AG09309 (cell line): ENCODE measurements at regions not wholly inside any gene's neighbourhood (a gene's known extent, or its start where the extent isn't known, plus 50 kb on each side); places are given as distances from the start of the nearest gene placed in this dataset.
A peak's percentile ranks its signal among the peaks of the same experiment; 100 is the strongest.

Source experiments
- DNase-seq: peaks from one replicate; pipeline ENCODE4 v3.0.0-alpha.2; 2010; ENCODE audit warnings: low read depth
- H3K4me3 ChIP-seq: 2 replicates; pipeline ENCODE4 v1.5.1; 2011; ENCODE audit warnings: mild to moderate bottlenecking, low read depth, low read length, moderate library complexity; ENCODE audit not compliant: control insufficient read depth
- TF ChIP-seq, protein P1 (sequence below): IDR thresholded peaks from 2 replicates; pipeline ENCODE4 v1.5.1; 2011; ENCODE audit warnings: mild to moderate bottlenecking, low read depth, low read length, inconsistent platforms; ENCODE audit not compliant: insufficient read depth, control insufficient read depth; ENCODE audit errors: missing control alignments

- no peak overlapping the region for H3K4me3 ChIP-seq
- TF ChIP-seq, protein P1, sequence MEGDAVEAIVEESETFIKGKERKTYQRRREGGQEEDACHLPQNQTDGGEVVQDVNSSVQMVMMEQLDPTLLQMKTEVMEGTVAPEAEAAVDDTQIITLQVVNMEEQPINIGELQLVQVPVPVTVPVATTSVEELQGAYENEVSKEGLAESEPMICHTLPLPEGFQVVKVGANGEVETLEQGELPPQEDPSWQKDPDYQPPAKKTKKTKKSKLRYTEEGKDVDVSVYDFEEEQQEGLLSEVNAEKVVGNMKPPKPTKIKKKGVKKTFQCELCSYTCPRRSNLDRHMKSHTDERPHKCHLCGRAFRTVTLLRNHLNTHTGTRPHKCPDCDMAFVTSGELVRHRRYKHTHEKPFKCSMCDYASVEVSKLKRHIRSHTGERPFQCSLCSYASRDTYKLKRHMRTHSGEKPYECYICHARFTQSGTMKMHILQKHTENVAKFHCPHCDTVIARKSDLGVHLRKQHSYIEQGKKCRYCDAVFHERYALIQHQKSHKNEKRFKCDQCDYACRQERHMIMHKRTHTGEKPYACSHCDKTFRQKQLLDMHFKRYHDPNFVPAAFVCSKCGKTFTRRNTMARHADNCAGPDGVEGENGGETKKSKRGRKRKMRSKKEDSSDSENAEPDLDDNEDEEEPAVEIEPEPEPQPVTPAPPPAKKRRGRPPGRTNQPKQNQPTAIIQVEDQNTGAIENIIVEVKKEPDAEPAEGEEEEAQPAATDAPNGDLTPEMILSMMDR: no peak
- no peak for DNase-seq
Observed at GRCh38 chr5:54908774-54909525, 76.4 kb downstream of the ESM1 start.

- DNase-seq: peak; percentile 46
- H3K4me3 ChIP-seq: no peak overlapping the region
- TF ChIP-seq, protein P1: peak; percentile 72
Observed at GRCh38 chr5:54905942-54906537, 79.4 kb downstream of the ESM1 start.

DNA sequence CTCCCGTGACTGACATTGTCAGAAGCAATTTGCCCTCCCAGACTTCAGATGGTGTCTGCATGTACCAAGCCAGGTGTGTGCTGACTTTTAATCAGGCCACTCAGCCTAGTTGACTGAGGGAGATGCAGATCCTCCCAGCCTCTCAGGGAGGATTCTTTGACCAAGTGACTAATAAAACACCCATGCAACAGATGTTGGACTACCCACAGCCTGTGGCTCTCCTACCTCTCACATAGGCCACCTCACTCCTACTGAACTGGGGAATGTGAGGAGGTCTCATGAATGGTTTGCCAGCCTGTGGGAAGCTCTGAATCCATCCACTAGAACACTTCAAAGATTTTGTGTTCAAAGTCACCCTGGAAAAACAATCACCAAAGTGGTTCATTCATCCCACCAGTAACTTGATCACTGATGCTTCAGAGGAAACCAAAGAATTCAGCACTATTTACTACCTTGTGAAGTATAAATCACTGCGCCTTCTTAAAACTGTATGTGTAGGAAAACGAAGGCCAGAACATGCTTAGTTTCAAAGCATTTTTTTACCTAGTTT lies 80.1 kb downstream of the ESM1 start:
- TF ChIP-seq, protein P1: no peak
- no peak overlapping the region for H3K4me3 ChIP-seq

DNA sequence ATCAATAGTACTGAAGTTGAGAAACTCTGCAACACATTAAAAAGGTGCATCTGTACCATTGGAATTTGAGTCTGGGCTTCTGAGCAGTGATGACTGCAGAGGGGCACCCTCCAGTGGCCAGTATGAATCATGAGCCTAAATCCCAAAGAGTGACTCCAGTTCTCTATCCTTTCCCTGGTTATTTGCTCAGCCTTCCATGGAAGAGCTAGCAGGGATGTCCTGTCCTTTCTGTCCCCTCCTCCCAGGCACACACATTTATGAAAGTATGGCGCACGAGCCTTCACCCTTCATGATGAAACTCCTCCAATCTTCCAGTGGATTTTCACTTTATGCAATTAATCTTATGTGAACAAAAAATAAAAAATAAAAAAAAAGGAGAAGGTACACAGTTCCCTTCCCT lies 81.0 kb downstream of the ESM1 start:
- peak; percentile 45 for DNase-seq
- H3K4me3 ChIP-seq: no peak overlapping the region
- TF ChIP-seq, protein P1: peak; percentile 66

More for the DNA sequence above, 80.1 kb downstream of the ESM1 start:
- no peak for DNase-seq

DNA sequence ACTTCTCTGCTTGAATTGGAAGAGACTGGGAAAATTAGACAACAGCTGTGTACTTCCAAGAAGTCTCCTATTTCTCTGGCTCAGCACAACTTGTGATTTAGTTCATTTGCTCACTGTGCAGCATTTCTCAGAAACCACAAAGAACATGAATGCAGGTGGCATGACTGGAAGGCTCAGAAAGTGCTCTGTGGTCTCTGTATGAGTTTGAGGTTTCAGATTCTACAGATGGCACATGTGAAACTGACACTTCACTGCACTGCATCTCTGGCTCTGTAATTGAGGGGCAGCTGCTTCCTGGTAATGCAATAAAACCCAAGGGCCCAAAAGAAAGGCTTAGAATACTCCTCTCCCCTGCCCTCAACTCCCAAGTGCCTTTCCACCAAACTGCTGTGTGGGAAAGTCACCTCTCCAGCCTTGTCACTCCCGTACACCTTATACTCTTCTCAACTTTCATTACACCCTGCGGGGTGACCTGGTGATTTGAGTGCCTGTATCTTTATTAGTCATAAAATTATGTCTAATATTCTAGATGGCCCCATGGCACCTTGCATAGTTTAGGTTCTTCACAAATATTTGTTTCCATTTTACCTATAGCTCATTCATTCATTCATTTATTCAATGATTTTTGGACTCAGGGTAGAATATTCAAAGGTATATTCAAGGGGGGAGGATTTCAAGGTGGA lies 82.5 kb downstream of the ESM1 start:
- no peak overlapping the region for H3K4me3 ChIP-seq
- TF ChIP-seq, protein P1: no peak
- DNase-seq: no peak

GRCh38 chr5:54900984-54901725 lies 84.2 kb downstream of the ESM1 start:
- DNase-seq: peak; percentile 80
- TF ChIP-seq, protein P1: no peak
- H3K4me3 ChIP-seq: no peak overlapping the region
